HG02798 (cell line): ENCODE measurements at regions not wholly inside any gene's neighbourhood (a gene's known extent, or its start where the extent isn't known, plus 50 kb on each side); places are given as distances from the start of the nearest gene placed in this dataset.
A peak's percentile ranks its signal among the peaks of the same experiment; 100 is the strongest.

Experiments used
- ATAC-seq: cut with Tn5 transposase; IDR thresholded peaks from one replicate; pipeline ENCODE4 v1.9.1; 2021; ENCODE audit warnings: mild to moderate bottlenecking; ENCODE audit not compliant: unreplicated experiment, poor library complexity

DNA sequence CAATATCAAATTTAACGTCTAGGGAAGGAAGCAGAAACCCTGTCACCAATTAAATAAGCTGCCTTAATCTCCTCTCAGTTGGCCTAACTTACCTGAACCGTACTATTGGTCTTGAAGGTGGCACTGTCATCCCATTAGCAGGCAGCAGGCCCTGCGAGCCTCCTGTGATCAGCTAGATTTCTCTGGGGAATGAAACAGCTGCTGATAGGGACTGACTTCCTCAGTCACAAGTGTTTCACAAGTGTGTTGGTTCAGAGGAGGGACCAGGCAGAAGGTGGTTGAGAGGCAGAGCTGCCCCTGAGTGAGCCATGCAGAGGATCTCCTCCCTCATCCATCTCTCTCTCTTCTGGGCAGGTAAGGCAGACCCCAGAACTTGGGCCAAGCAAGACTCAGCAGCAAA, 166.8 kb downstream of the DAD1 start:
- peak; percentile 52 for ATAC-seq

- ATAC-seq, result no peak
These were observed 168.3 kb downstream of the DAD1 start for GRCh38 chr14:22420598-22421186.

- no peak for ATAC-seq
These were observed 169.4 kb downstream of the DAD1 start for GRCh38 chr14:22419620-22420019.

GRCh38 chr14:22418631-22419030, 170.4 kb downstream of the DAD1 start:
- ATAC-seq, result no peak

GRCh38 chr14:22417914-22418313, 171.1 kb downstream of the DAD1 start:
- ATAC-seq, result no peak

DNA sequence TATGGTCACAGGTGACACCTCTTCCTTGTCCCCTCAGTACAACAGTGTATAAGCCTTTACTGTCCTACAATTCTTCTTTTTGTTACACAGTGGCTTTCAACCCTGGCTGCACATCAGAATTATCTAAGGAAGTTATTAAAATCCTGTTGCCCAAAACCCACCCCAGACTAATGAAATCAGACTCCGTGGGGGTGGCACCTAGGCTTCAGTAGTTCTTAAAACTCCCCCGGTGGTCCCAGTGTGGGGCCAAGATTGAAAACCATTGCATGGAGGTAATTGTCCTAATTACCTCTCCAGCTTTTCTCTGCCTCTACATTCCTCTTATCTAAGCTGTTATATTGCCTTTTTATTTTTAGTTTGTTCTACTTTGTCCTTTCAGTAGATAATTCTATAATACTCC, 172.8 kb downstream of the DAD1 start:
- no peak for ATAC-seq

- no peak for ATAC-seq
These were observed 173.4 kb downstream of the DAD1 start for GRCh38 chr14:22415605-22415959.

DNA sequence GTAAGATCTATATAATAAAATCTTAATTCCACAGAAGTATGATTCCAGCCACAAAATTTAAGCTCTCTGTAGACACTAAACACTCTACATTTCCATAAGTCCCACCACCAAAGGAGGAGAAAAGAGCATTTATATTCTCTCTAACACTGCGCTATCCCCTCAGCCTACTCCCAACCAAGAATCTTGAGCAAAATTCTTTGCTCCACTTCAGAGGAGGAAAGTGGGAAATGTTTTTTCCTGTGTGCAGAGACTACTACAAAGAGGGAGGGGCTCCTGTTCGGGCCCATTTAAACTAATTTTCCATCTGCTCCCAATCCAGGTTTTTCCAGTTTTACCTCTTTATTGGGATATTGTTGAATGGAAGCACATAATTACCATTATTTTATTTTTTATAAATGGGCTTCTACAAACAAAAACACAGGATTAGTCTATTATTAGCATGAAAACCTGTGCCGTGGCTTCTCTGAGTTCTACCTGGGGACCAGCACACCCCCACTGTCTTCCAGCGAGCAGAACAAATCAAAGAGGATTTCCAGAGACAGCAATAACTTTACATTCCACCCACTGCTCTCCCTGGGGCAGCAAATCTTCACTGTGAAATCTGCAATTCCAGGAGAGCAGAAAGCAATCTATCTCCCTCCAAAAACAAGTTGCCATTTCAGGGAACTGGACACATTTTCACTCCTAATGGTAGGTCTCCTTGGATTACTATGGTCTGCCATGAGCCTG, 174.0 kb downstream of the DAD1 start:
- ATAC-seq, result no peak

- ATAC-seq, result no peak
These were observed 176.1 kb downstream of the DAD1 start for GRCh38 chr14:22412926-22413411.

- ATAC-seq, result no peak
These were observed 177.5 kb downstream of the DAD1 start for GRCh38 chr14:22411398-22412055.

- no peak for ATAC-seq
These were observed 178.5 kb downstream of the DAD1 start for GRCh38 chr14:22410497-22410896.

DNA sequence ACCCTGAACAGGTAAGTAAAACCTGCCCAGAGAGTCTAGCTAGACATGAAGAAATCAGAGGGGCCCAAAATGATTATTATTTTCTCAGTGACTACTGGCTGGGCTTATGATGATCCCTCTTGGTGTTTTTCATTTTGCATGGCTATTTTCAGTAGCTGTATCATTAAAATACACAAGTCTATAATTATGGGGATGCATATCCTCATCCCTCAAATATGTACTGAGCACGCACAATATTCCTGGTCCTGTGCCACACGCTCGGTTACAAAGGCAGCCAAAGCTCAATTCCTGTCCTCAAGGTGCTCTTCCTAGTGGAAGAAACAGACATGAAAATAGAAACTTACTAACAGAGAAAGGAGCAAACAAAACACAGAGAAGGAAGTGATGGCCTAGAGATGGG, 180.0 kb downstream of the DAD1 start:
- no peak for ATAC-seq

DNA sequence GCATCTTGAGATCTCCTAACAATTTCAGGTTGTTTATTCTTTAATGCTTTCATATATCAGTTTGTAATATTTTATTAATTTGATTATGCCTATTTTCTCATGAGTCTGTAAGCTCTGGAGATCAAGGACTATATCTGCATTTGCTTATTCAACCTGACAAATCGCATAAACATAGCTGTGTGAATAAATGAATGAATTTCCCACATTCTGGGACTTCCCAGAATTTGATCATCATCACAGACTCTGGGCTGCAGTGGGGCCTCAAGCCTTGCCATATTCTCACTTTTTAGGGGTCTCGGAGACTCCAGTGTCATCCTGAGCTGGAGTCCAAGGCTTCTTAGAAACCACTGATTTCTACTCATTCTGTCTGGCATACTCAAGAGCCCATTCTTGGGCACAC, 180.5 kb downstream of the DAD1 start:
- no peak for ATAC-seq

- no peak for ATAC-seq
These were observed 182.0 kb downstream of the DAD1 start for GRCh38 chr14:22407033-22407432.

DNA sequence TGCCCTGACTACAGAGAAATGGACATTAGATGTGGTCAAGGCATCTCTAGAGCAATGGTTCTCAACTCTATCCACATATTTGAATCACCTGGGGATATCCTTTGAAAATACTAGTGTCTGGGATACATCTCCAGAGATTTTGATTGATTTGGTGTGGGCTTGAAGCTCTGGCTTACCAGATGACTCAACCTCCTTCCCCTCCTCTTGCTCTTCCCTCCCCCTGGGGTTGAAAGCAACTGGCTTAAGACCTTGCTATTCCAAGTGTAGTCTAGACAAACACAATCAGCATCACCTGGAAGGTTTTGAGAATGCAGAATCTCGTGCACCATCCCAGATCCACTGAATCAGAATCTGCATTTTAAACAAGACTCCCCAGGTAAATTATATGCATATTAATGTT, 183.8 kb downstream of the DAD1 start:
- ATAC-seq, result no peak

DNA sequence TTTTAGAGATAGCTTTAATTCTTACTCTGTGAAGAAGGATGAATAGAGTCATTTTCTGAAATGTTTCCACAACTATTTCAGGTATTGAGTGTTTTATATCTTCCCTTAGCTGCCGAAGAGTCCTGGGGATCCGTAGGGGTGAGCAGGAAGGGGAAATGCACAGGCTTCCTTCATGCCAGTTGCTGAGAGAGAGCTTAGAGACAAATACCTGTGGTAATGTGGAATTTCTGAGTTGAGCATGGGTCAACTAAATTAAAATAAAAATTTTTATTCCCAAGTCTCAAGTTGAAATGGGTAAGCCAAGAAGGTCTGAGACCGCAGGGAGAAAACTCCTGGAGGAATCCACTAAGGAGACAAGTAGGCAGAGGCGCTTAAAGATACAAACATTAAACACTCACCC, 185.7 kb downstream of the DAD1 start:
- no peak for ATAC-seq

GRCh38 chr14:22400655-22401259, 188.3 kb downstream of the DAD1 start:
- no peak for ATAC-seq

DNA sequence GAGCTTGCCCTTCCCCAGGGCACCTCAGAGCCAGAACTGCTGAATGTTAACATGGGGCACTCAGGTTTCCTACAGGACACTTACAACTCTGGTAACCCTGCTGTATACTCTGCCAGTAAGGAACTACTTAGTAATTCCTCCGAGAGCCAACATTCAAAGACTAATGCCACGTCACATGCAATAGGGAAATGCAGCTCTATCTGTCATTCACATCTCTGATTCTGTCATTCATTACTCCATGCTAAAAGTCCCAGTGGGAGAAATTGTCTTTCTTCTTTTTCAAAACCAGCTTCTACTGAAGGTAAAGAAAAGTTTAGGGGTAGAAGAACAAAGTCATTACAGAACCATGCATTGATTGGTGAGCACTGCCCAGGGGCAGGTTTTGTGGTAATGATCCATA, 189.2 kb downstream of the DAD1 start:
- no peak for ATAC-seq

- no peak for ATAC-seq
These were observed 191.7 kb downstream of the DAD1 start for GRCh38 chr14:22397221-22397737.

DNA sequence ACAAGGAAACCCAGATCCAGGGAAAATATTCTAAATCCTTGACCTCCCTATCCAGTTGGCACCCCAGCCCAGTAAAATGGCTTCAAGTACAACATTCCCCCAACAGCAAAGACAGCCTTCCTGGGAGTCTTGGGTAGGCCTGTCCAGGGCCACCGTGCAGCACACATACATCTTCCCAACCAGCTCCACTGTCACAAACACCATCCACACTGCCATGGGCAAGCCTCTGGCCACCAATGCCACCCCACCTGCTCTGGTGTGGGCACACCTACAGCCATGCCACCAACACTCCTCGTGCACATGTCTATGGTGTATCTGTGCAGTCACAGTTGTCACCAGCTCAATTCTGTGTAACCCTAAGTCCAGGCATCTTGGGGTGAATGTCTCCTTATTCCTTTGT, 193.2 kb downstream of the DAD1 start:
- ATAC-seq, result no peak

DNA sequence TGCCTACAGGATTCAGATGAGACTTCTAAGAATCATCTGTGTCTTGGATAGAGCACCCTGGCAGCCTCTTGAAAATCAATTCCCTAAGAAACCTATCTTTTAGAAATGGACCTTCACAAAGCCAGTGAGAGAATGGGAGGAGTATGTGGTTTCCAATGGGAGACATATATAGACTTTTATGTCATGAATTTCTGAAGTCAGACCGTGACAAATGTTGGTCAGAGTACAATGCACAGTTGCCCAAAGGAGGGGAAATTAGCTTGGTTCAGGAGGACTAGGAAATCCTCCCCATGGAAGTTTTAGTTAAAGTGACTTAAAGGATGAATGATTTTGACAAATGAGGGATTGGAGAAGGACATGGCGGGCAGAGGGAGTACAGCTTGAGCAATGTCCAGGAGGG, 194.4 kb downstream of the DAD1 start:
- no peak for ATAC-seq
